IPS DF 19.7 (cell line): ENCODE measurements at regions not wholly inside any gene's neighbourhood (a gene's known extent, or its start where the extent isn't known, plus 50 kb on each side); places are given as distances from the start of the nearest gene placed in this dataset.

Source experiments
- DNase-seq: peaks from one replicate; pipeline ENCODE4 v3.0.0-alpha.2; 2013; ENCODE audit warnings: low read depth, low spot score

- DNase-seq = no peak
These were observed 381.6 kb downstream of the GJA1 start for GRCh38 chr6:121816906-121817540.

GRCh38 chr6:121823437-121823851, 388.0 kb downstream of the GJA1 start:
- DNase-seq = peak; percentile 59

- no peak for DNase-seq
These were observed 390.8 kb downstream of the GJA1 start for GRCh38 chr6:121826156-121826810.

GRCh38 chr6:121828146-121828886, 392.9 kb downstream of the GJA1 start:
- DNase-seq = no peak

GRCh38 chr6:121830736-121831135, 395.3 kb downstream of the GJA1 start:
- DNase-seq = no peak

- no peak for DNase-seq
These were observed 400.2 kb downstream of the GJA1 start for GRCh38 chr6:121835662-121836061.

GRCh38 chr6:121837545-121838229, 402.2 kb downstream of the GJA1 start:
- no peak for DNase-seq

- DNase-seq = no peak
These were observed 403.4 kb downstream of the GJA1 start for GRCh38 chr6:121838842-121839241.

GRCh38 chr6:121839896-121840295, 404.4 kb downstream of the GJA1 start:
- no peak for DNase-seq

- DNase-seq = no peak
These were observed 409.5 kb downstream of the GJA1 start for GRCh38 chr6:121844898-121845297.

- DNase-seq = no peak
These were observed 412.5 kb downstream of the GJA1 start for GRCh38 chr6:121847806-121848522.

- no peak for DNase-seq
These were observed 413.2 kb downstream of the GJA1 start for GRCh38 chr6:121848523-121849255.

- DNase-seq = peak; percentile 56
These were observed 414.0 kb downstream of the GJA1 start for GRCh38 chr6:121849477-121849876.

GRCh38 chr6:121851056-121851455, 415.6 kb downstream of the GJA1 start:
- peak; percentile 63 for DNase-seq

- no peak for DNase-seq
These were observed 418.2 kb downstream of the GJA1 start for GRCh38 chr6:121853686-121854085.

GRCh38 chr6:121855521-121855920, 420.1 kb downstream of the GJA1 start:
- DNase-seq = no peak

- no peak for DNase-seq
These were observed 420.9 kb downstream of the GJA1 start for GRCh38 chr6:121856296-121856695.

GRCh38 chr6:121857551-121857950, 422.1 kb downstream of the GJA1 start:
- no peak for DNase-seq

GRCh38 chr6:121858310-121858709, 422.9 kb downstream of the GJA1 start:
- DNase-seq = no peak

- DNase-seq = no peak
These were observed 423.5 kb downstream of the GJA1 start for GRCh38 chr6:121858986-121859385.

- DNase-seq = no peak
These were observed 430.4 kb downstream of the GJA1 start for GRCh38 chr6:121865811-121866210.
